Breast epithelium (tissue), 3 donors: ENCODE measurements at regions not wholly inside any gene's neighbourhood (a gene's known extent, or its start where the extent isn't known, plus 50 kb on each side); places are given as distances from the start of the nearest gene placed in this dataset.

ENCODE experiments used
- CTCF ChIP-seq, 3 donors: fragments of 450-650 bp; IDR thresholded peaks; one replicate each; pipeline ENCODE4 v1.5.1; 2016 to 2017; ENCODE audit warnings: antibody characterized with exemption in 3 of 3, mild to moderate bottlenecking in 3 of 3, moderate library complexity in 3 of 3
- POLR2A ChIP-seq: fragments of 450-650 bp; IDR thresholded peaks from one replicate; pipeline ENCODE4 v1.6.1; 2016; ENCODE audit warnings: antibody characterized with exemption, mild to moderate bottlenecking, moderate library complexity
- POLR2AphosphoS5 ChIP-seq, 3 donors: sonication (generic); formaldehyde crosslinking; IDR thresholded peaks; one replicate each; pipeline ENCODE4 v1.6.1; 2017; ENCODE audit warnings: antibody characterized with exemption in 3 of 3

- TF ChIP-seq CTCF (IDR thresholded peaks at IDR 0.05) (no peak), POLR2A (no peak), POLR2AphosphoS5 (IDR thresholded peaks at IDR 0.05) (no peak)
Observed at GRCh38 chr16:35449663-35450062, 1990.3 kb downstream of the TP53TG3F start.
